ENCODE measurements at regions not wholly inside any gene's neighbourhood (a gene's known extent, or its start where the extent isn't known, plus 50 kb on each side); places are given as distances from the start of the nearest gene placed in this dataset.

GRCh38 chr5:87499478-87500410 lies 87.0 kb upstream of the CCNH start:
- no peak for DNase-seq (ENCODE audit: low read depth in 2 of 2)
- Histone ChIP-seq H3K4me2 (ENCODE audit: extremely low read depth, insufficient read depth, low read length) (no peak overlapping the region), H3K27me3 (ENCODE audit: control insufficient read depth, insufficient read depth, low read length) (no peaks in the 10 kb centered on the region), H4K20me1 (ENCODE audit: control insufficient read depth, extremely low read depth, insufficient read depth, low read length) (no peaks in the 10 kb centered on the region), H3K9ac (ENCODE audit: insufficient read depth, low read length) (no peak overlapping the region), H3K9me3 (ENCODE audit: control insufficient read depth, insufficient read depth, low read depth, low read length) (no peaks in the 10 kb centered on the region), H2AFZ (ENCODE audit: low read length) (no peak overlapping the region), H3K79me2 (ENCODE audit: control insufficient read depth, insufficient read depth, low read length) (no peaks in the 10 kb centered on the region), H3K27ac (ENCODE audit: insufficient read depth, low read length) (no peak overlapping the region), H3K4me1 (ENCODE audit: control insufficient read depth, extremely low read depth, insufficient read depth, low read length) (no peaks in the 10 kb centered on the region), H3K4me3 (replicated peaks in 1 of 4; ENCODE audit: control extremely low read depth in 1 of 4, insufficient read depth in 1 of 4, low read depth in 3 of 4, low read length in 4 of 4) (no peak overlapping the region), H3K36me3 (ENCODE audit: control insufficient read depth, insufficient read depth, low read length) (no peaks in the 10 kb centered on the region)
- no peak for TF ChIP-seq CTCF (conservative IDR thresholded peaks at IDR 0.05 in 1 of 2, IDR thresholded peaks at IDR 0.05 in 1 of 2; ENCODE audit: low read depth in 1 of 2, low read length in 2 of 2)
